ENCODE measurements at regions not wholly inside any gene's neighbourhood (a gene's known extent, or its start where the extent isn't known, plus 50 kb on each side); places are given as distances from the start of the nearest gene placed in this dataset.
"Not testable (repeated sequence)": the region's sequence is repeated elsewhere in the genome, so short reads cannot be mapped to it uniquely, and the experiment has no call there.

DNA sequence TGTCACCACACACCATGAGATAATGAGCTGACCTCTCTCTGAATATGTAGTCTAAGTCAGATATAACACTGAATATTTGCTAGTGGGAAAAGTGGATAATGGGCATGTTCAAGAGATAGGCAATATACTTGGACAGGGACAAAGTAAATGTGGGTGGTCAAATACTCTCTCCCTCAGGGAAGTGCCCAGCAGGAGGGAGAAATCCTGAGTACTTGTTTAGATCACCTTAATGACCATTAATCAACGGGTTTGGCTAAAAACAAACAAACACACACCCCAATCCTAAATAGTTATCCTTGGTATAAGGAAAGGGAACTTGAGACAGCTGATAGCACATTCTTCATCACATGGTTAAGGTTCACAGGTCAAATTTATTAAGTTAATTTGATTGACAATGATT is 933.5 kb downstream of the C4orf33 start:
- Histone ChIP-seq H3K27me3 (replicated peaks; ENCODE audit: insufficient read depth) (no peaks in the 10 kb centered on the region), H3K4me1 (replicated peaks) (no peaks in the 10 kb centered on the region), H3K27ac (no peak overlapping the region), H3K36me3 (no peaks in the 10 kb centered on the region), H3K4me3 (no peak overlapping the region), H3K9me3 (no peaks in the 10 kb centered on the region)
- intact Hi-C loops (cut with DNase I) = no loop called here
- no peak for TF ChIP-seq POLR2AphosphoS5 (IDR thresholded peaks at IDR 0.05)
- no peak for TF ChIP-seq POLR2A (IDR thresholded peaks at IDR 0.05)
- TF ChIP-seq, protein P1, sequence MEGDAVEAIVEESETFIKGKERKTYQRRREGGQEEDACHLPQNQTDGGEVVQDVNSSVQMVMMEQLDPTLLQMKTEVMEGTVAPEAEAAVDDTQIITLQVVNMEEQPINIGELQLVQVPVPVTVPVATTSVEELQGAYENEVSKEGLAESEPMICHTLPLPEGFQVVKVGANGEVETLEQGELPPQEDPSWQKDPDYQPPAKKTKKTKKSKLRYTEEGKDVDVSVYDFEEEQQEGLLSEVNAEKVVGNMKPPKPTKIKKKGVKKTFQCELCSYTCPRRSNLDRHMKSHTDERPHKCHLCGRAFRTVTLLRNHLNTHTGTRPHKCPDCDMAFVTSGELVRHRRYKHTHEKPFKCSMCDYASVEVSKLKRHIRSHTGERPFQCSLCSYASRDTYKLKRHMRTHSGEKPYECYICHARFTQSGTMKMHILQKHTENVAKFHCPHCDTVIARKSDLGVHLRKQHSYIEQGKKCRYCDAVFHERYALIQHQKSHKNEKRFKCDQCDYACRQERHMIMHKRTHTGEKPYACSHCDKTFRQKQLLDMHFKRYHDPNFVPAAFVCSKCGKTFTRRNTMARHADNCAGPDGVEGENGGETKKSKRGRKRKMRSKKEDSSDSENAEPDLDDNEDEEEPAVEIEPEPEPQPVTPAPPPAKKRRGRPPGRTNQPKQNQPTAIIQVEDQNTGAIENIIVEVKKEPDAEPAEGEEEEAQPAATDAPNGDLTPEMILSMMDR (IDR thresholded peaks at IDR 0.05) = no peak
- DNase-seq (ENCODE audit: low spot score) = no peak
- 19% methylated on average over 1 of the region's 1 CpG for WGBS

DNA sequence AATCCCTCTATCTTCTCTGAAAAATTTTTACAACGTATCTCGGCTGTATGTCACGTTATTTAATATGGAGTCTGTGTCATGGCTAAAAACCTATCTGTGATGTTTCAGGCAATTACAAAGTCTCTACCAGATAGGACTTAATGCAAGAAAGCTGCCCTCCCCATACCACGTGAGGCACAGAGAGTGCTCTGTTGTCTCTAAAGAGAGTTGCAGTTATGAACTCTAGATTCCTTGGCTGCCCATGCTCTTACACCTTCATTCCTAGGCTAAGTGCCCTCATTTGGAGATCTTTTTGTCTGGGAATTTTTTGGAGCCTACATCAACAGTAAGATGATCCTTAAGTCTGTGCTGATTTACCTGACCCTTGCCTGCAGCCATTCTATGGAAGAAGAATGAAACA is 935.9 kb downstream of the C4orf33 start:
- Histone ChIP-seq H3K4me3 (no peak overlapping the region), H3K9me3 (no peaks in the 10 kb centered on the region), H3K27ac (no peak overlapping the region), H3K36me3 (no peaks in the 10 kb centered on the region), H3K4me1 (replicated peaks) (no peaks in the 10 kb centered on the region), H3K27me3 (replicated peaks; ENCODE audit: insufficient read depth) (no peaks in the 10 kb centered on the region)
- 87% methylated on average over 4 of the region's 4 CpGs for WGBS
- no peak for DNase-seq (ENCODE audit: low spot score)
- TF ChIP-seq, protein P1 (IDR thresholded peaks at IDR 0.05) = no peak
- TF ChIP-seq POLR2AphosphoS5 (IDR thresholded peaks at IDR 0.05) = no peak
- TF ChIP-seq POLR2A (IDR thresholded peaks at IDR 0.05) = no peak
- intact Hi-C loops (cut with DNase I) = no loop called here

DNA sequence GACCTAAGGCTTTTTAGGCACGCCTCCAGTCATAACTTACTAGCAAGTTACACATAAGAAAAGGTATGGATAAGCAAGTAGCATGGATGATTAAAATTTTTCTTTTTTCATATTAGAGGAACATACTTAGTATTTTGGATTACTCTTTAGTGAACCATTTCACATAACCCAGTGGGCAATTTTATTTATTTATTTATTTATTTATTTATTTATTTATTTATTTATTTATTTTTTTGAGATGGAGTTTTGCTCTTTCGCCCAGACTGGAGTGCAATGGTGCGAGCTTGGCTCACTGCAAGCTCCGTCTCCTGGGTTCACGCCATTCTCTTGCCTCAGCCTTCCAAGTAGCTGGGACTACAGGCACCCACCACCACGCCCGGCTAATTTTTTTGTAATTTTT is 937.7 kb downstream of the C4orf33 start:
- WGBS = 94% methylated on average over 7 of the region's 7 CpGs
- DNase-seq (ENCODE audit: low spot score); H3K27me3 ChIP-seq (replicated peaks; ENCODE audit: insufficient read depth); intact Hi-C loops (cut with DNase I); H3K9me3 ChIP-seq; H3K27ac ChIP-seq; H3K36me3 ChIP-seq; H3K4me3 ChIP-seq; H3K4me1 ChIP-seq (replicated peaks): not testable (repeated sequence)

DNA sequence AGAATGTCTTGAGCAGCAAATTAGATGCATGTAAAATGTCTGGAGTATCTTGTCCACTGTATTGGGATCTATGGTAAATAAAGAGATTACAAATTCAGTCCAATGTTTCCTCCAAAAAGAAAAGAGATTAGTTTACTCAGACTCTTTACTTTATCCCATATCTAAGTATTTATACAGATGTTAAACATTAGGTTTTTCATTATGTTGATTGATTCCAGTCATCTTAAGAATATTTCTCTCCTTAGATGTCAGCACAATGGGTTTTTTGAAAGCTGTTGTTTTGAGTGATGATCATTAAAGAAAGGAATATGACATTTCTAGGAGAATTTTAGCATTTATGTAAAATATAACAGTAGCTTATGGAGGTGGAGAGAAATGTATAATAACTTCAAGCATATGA is 938.9 kb downstream of the C4orf33 start:
- no peak overlapping the region for H3K4me3 ChIP-seq
- no peak overlapping the region for H3K27ac ChIP-seq
- TF ChIP-seq POLR2AphosphoS5 (IDR thresholded peaks at IDR 0.05) (no peak), POLR2A (IDR thresholded peaks at IDR 0.05) (no peak)
- TF ChIP-seq, protein P1 (IDR thresholded peaks at IDR 0.05) = no peak

DNA sequence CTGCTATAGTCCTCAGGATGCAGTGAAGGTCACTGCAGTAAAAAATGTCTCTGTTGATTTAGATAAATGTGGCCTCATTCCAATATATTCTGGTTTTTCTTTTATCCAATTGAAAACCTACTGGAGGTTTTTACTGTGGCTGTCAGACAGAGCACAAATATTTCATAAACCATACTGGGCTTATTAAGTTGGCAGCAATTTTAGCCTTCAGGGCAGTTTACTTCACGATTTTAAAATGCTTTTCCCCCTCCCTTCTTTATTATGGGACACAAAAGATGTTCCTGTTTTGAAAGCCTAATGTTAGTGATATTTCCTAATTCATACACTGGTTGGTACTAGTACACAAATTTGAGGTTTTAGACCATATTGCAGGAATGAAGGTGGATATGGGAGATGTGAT is 939.4 kb downstream of the C4orf33 start:
- Histone ChIP-seq H3K4me1 (replicated peaks) (no peaks in the 10 kb centered on the region), H3K27ac (no peak overlapping the region), H3K4me3 (no peak overlapping the region), H3K27me3 (replicated peaks; ENCODE audit: insufficient read depth) (no peaks in the 10 kb centered on the region), H3K36me3 (no peaks in the 10 kb centered on the region), H3K9me3 (no peaks in the 10 kb centered on the region)
- TF ChIP-seq, protein P1 (IDR thresholded peaks at IDR 0.05) = no peak
- TF ChIP-seq POLR2AphosphoS5 (IDR thresholded peaks at IDR 0.05) = no peak
- TF ChIP-seq POLR2A (IDR thresholded peaks at IDR 0.05) = no peak
- WGBS = 15% methylated on average over 1 of the region's 1 CpG
- no peak for DNase-seq (ENCODE audit: low spot score)
- intact Hi-C loops (cut with DNase I) = no loop called here

More for the DNA sequence above, 938.9 kb downstream of the C4orf33 start:
- intact Hi-C loops (cut with DNase I) = no loop called here
- Histone ChIP-seq H3K27me3 (replicated peaks; ENCODE audit: insufficient read depth) (no peaks in the 10 kb centered on the region), H3K9me3 (no peaks in the 10 kb centered on the region), H3K4me1 (replicated peaks) (no peaks in the 10 kb centered on the region), H3K36me3 (no peaks in the 10 kb centered on the region)
- DNase-seq (ENCODE audit: low spot score) = no peak

DNA sequence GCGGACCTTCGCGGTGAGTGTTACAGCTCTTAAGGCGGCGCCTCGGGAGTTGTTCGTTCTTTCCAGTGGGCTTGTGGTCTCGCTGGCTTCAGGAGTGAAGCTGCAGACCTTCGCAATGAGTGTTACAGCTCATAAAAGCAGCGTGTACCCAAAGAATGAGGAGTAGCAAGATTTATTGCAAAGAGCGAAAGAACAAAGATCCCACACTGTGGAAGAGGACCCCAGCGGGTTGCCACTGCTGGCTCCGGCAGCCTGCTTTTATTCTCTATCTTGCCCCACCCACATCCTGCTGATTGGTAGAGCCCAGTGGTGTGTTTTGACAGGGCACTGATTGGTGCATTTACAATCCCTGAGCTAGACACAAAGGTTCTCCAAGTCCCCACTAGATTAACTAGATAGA is 941.9 kb downstream of the C4orf33 start:
- H3K36me3 ChIP-seq; H3K27me3 ChIP-seq (replicated peaks; ENCODE audit: insufficient read depth); H3K9me3 ChIP-seq; H3K4me3 ChIP-seq; H3K27ac ChIP-seq; H3K4me1 ChIP-seq (replicated peaks); DNase-seq (ENCODE audit: low spot score); intact Hi-C loops (cut with DNase I): not testable (repeated sequence)
- 86% methylated on average over 13 of the region's 13 CpGs for WGBS

DNA sequence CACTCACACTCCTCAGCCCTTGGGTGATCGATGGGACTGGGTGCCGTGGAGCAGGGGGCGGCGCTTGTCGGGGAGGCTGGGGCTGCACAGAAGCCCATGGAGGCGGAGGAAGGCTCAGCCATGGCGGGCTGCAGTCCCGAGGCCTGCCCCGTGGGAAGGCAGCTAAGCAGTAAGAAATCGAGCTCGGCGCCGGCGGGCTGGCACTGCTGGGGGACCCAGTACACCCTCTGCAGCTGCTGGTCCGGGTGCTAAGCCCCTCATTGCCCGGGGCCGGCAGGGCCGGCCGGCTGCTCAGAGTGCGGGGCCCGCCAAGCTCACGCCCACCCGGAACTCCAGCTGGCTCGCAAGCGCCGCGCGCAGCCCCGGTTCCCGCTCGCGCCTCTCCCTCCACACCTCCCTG is 942.6 kb downstream of the C4orf33 start:
- H3K4me3 ChIP-seq; H3K9me3 ChIP-seq; H3K27me3 ChIP-seq (replicated peaks; ENCODE audit: insufficient read depth); H3K27ac ChIP-seq; H3K36me3 ChIP-seq; intact Hi-C loops (cut with DNase I); H3K4me1 ChIP-seq (replicated peaks); DNase-seq (ENCODE audit: low spot score): not testable (repeated sequence)
- WGBS = 95% methylated on average over 21 of the region's 32 CpGs
